ENCODE measurements at regions not wholly inside any gene's neighbourhood (a gene's known extent, or its start where the extent isn't known, plus 50 kb on each side); places are given as distances from the start of the nearest gene placed in this dataset.
"Not testable (repeated sequence)": the region's sequence is repeated elsewhere in the genome, so short reads cannot be mapped to it uniquely, and the experiment has no call there.

DNA sequence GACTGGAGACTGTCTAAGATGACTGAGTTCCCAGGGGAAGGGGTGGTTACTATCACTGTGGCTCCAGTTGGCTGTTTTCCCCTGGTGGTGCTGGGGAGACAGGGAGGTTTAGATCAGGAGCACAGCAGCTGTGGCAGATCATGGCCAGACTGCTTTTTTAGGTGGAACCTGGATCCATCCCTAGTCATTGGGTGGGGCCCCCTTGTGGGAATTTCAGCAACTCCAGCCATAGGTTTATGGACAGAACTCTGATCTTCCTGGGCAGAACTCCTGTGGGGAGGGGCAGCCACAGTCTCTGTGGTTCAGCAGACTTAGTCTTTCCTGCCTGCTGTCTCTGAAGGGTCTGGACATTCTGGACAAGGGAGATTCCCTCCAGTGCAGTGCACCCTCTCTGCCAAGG, 917.4 kb upstream of the FOXG1 start:
- TF ChIP-seq POLR2AphosphoS5 (IDR thresholded peaks at IDR 0.05; ENCODE audit: borderline replicate concordance, low read depth, low read length); EZH2 (IDR thresholded peaks at IDR 0.05): not testable (repeated sequence)
